RPMI7951 (cell line): ENCODE measurements at regions not wholly inside any gene's neighbourhood (a gene's known extent, or its start where the extent isn't known, plus 50 kb on each side); places are given as distances from the start of the nearest gene placed in this dataset.

Experiments used
- DNase-seq: peaks from one replicate; pipeline ENCODE4 v3.0.0-alpha.2; 2012; ENCODE audit warnings: low read depth

GRCh38 chr1:195568389-195568788, 1039.9 kb downstream of the KCNT2 start:
- DNase-seq, result no peak

GRCh38 chr1:195562074-195562473, 1046.2 kb downstream of the KCNT2 start:
- DNase-seq, result no peak

- DNase-seq, result no peak
These were observed 1058.0 kb downstream of the KCNT2 start for GRCh38 chr1:195550071-195550862.

GRCh38 chr1:195530961-195531360, 1077.3 kb downstream of the KCNT2 start:
- no peak for DNase-seq

GRCh38 chr1:195529881-195530280, 1078.4 kb downstream of the KCNT2 start:
- no peak for DNase-seq

- no peak for DNase-seq
These were observed 1087.5 kb downstream of the KCNT2 start for GRCh38 chr1:195520757-195521156.

- DNase-seq, result no peak
These were observed 1092.2 kb downstream of the KCNT2 start for GRCh38 chr1:195516036-195516435.

- no peak for DNase-seq
These were observed 1096.7 kb downstream of the KCNT2 start for GRCh38 chr1:195511501-195511900.

- no peak for DNase-seq
These were observed 1107.1 kb downstream of the KCNT2 start for GRCh38 chr1:195501118-195501517.

GRCh38 chr1:195495720-195496635, 1112.3 kb downstream of the KCNT2 start:
- DNase-seq, result no peak

- DNase-seq, result no peak
These were observed 1126.1 kb downstream of the KCNT2 start for GRCh38 chr1:195482137-195482536.

GRCh38 chr1:195481293-195481692, 1126.9 kb downstream of the KCNT2 start:
- DNase-seq, result no peak

GRCh38 chr1:195475568-195475967, 1132.7 kb downstream of the KCNT2 start:
- DNase-seq, result no peak

GRCh38 chr1:195472291-195472690, 1135.9 kb downstream of the KCNT2 start:
- DNase-seq, result no peak

- DNase-seq, result no peak
These were observed 1141.6 kb downstream of the KCNT2 start for GRCh38 chr1:195466639-195467038.

GRCh38 chr1:195462646-195463045, 1145.6 kb downstream of the KCNT2 start:
- DNase-seq, result no peak

GRCh38 chr1:195462152-195462551, 1146.1 kb downstream of the KCNT2 start:
- no peak for DNase-seq

GRCh38 chr1:195458365-195458764, 1149.9 kb downstream of the KCNT2 start:
- no peak for DNase-seq

GRCh38 chr1:195450794-195451193, 1157.4 kb downstream of the KCNT2 start:
- DNase-seq, result no peak

GRCh38 chr1:195439661-195440060, 1168.6 kb downstream of the KCNT2 start:
- no peak for DNase-seq

GRCh38 chr1:195434566-195435203, 1173.6 kb downstream of the KCNT2 start:
- DNase-seq, result no peak

GRCh38 chr1:195430826-195431225, 1177.4 kb downstream of the KCNT2 start:
- no peak for DNase-seq
